IMR-90 (cell line): ENCODE measurements at regions not wholly inside any gene's neighbourhood (a gene's known extent, or its start where the extent isn't known, plus 50 kb on each side); places are given as distances from the start of the nearest gene placed in this dataset.

Experiments
- ATAC-seq: fragments of 200-7000 bp; cut with Tn5 transposase; 2 replicates; pipeline ENCODE4 v1.9.1; 2020; ENCODE audit warnings: low read depth, mild to moderate bottlenecking, moderate library complexity
- BruUV-seq: library from RNA; stranded (reverse); fragments of 400-500 nt; replicated peaks from 2 replicates; lab custom pipeline; 2021; lab: Mats Ljungman, UMichigan
- CTCF ChIA-PET: fragments of 300-600 bp; formaldehyde crosslinking; extraction: SDS; loops from one replicate; lab custom pipeline; 2021; ENCODE audit warnings: antibody characterized with exemption; lab: Yijun Ruan, JAX
- POLR2A ChIA-PET: fragments of 300-600 bp; sonication (Branson Sonifier 250); formaldehyde crosslinking; loops from one replicate; lab custom pipeline; 2022; ENCODE audit warnings: antibody characterized with exemption; ENCODE audit not compliant: unreplicated experiment; lab: Charles Lee
- DNase-seq: peaks from one replicate; pipeline ENCODE4 v3.0.0; 2013
- H2AFZ ChIP-seq: replicated peaks from 2 replicates; pipeline ENCODE3; 2013; ENCODE audit warnings: low read length, mild to moderate bottlenecking; ENCODE audit not compliant: poor library complexity
- H2AK5ac ChIP-seq: 2 replicates; pipeline ENCODE4 v1.6.1; 2013; ENCODE audit warnings: low read depth, low read length, inconsistent platforms
- H2AK9ac ChIP-seq: replicated peaks from 2 replicates; pipeline ENCODE3; 2013; ENCODE audit warnings: mild to moderate bottlenecking, low read depth, low read length, moderate library complexity; ENCODE audit not compliant: poor library complexity
- H2BK120ac ChIP-seq: 2 replicates; pipeline ENCODE4 v1.6.1; 2013; ENCODE audit warnings: low read depth, low read length, inconsistent platforms
- H2BK15ac ChIP-seq: 3 replicates; pipeline ENCODE4 v1.6.1; 2013; ENCODE audit warnings: low read depth, low read length, inconsistent platforms
- H2BK20ac ChIP-seq: 2 replicates; pipeline ENCODE4 v1.6.1; 2013; ENCODE audit warnings: low read depth, mild to moderate bottlenecking, inconsistent platforms, low read length, moderate library complexity
- H2BK5ac ChIP-seq: 2 replicates; pipeline ENCODE4 v1.6.1; 2013; ENCODE audit warnings: mild to moderate bottlenecking, low read depth, low read length, inconsistent platforms; ENCODE audit not compliant: poor library complexity, severe bottlenecking
- H3K14ac ChIP-seq: replicated peaks from 2 replicates; pipeline ENCODE4 v1.6.1; 2013; ENCODE audit warnings: low read depth, low read length, inconsistent platforms
- H3K18ac ChIP-seq: 2 replicates; pipeline ENCODE4 v1.6.1; 2013; ENCODE audit warnings: low read depth, low read length, control low read depth
- H3K23ac ChIP-seq: 2 replicates; pipeline ENCODE4 v1.6.1; 2013; ENCODE audit warnings: low read depth, low read length, inconsistent platforms
- H3K27ac ChIP-seq: 2 replicates; pipeline ENCODE4 v1.5.1; 2013; ENCODE audit warnings: mild to moderate bottlenecking, control low read depth, low read length; ENCODE audit not compliant: insufficient read depth
- H3K27me3 ChIP-seq: 2 replicates; pipeline ENCODE4 v1.6.1; 2013; ENCODE audit warnings: low read length; ENCODE audit not compliant: control insufficient read depth, insufficient read depth
- H3K36me3 ChIP-seq: 2 replicates; pipeline ENCODE4 v1.6.1; 2013; ENCODE audit warnings: low read length, mixed read lengths; ENCODE audit not compliant: control insufficient read depth, insufficient read depth
- H3K4ac ChIP-seq: 2 replicates; pipeline ENCODE4 v1.6.1; 2013; ENCODE audit warnings: low read depth, low read length, inconsistent platforms
- H3K4me1 ChIP-seq: 2 replicates; pipeline ENCODE4 v1.6.1; 2013; ENCODE audit warnings: low read length, mixed read lengths; ENCODE audit not compliant: control insufficient read depth, insufficient read depth
- H3K4me2 ChIP-seq: 2 replicates; pipeline ENCODE4 v1.6.1; 2013; ENCODE audit warnings: low read depth, mild to moderate bottlenecking, control low read depth, low read length, moderate library complexity
- H3K4me3 ChIP-seq: 2 replicates; pipeline ENCODE4 v1.5.1; 2013; ENCODE audit warnings: low read depth, mild to moderate bottlenecking, control low read depth, low read length, moderate library complexity; ENCODE audit not compliant: insufficient read depth
- H3K56ac ChIP-seq: 2 replicates; pipeline ENCODE4 v1.6.1; 2013; ENCODE audit warnings: low read length, inconsistent platforms; ENCODE audit not compliant: insufficient read depth; ENCODE audit errors: extremely low read depth
- H3K79me1 ChIP-seq, 2 experiments: 2 replicates each; pipeline ENCODE4 v1.6.1; 2013; ENCODE audit warnings: low read length in 2 of 2, inconsistent platforms in 1 of 2, low read depth in 1 of 2
- H3K9ac ChIP-seq: 2 replicates; pipeline ENCODE4 v1.6.1; 2013; ENCODE audit warnings: low read depth, low read length, control low read depth
- H3K9me1 ChIP-seq: 2 replicates; pipeline ENCODE4 v1.6.1; 2013; ENCODE audit warnings: low read length, inconsistent platforms; ENCODE audit not compliant: insufficient read depth
- H3K9me3 ChIP-seq: 2 replicates; pipeline ENCODE4 v1.6.1; 2013; ENCODE audit warnings: low read length; ENCODE audit not compliant: control insufficient read depth, insufficient read depth
- H4K20me1 ChIP-seq: 2 replicates; pipeline ENCODE4 v1.6.1; 2013; ENCODE audit warnings: low read length, inconsistent platforms; ENCODE audit not compliant: insufficient read depth
- H4K5ac ChIP-seq: 2 replicates; pipeline ENCODE4 v1.6.1; 2013; ENCODE audit warnings: mild to moderate bottlenecking, low read depth, low read length, control low read depth
- H4K8ac ChIP-seq, 2 experiments: 2 replicates each; pipeline ENCODE4 v1.6.1; 2013; ENCODE audit warnings: low read depth in 2 of 2, low read length in 2 of 2, control low read depth in 1 of 2, inconsistent platforms in 1 of 2
- H4K91ac ChIP-seq: 2 replicates; pipeline ENCODE4 v1.6.1; 2013; ENCODE audit warnings: low read depth, low read length, inconsistent platforms; ENCODE audit not compliant: insufficient read depth
- BHLHE40 ChIP-seq: fragments of 150-350 bp; IDR thresholded peaks from 2 replicates; pipeline ENCODE4 v1.6.1; 2016; ENCODE audit warnings: mild to moderate bottlenecking, low read depth, low read length
- CEBPB ChIP-seq: IDR thresholded peaks from 2 replicates; pipeline ENCODE4 v1.6.1; 2012; ENCODE audit warnings: low read depth, low read length, improper control_type of control experiment
- CHD1 ChIP-seq: IDR thresholded peaks from 2 replicates; pipeline ENCODE4 v1.6.1; 2012; ENCODE audit warnings: low read depth, low read length, improper control_type of control experiment
- ELK1 ChIP-seq: fragments of 150-350 bp; IDR thresholded peaks from 2 replicates; pipeline ENCODE4 v1.6.1; 2016; ENCODE audit warnings: low read depth, mild to moderate bottlenecking, low read length, moderate library complexity, borderline replicate concordance
- FOS ChIP-seq: fragments of 150-350 bp; IDR thresholded peaks from 2 replicates; pipeline ENCODE4 v1.6.1; 2016; ENCODE audit warnings: low read depth, low read length
- MAFK ChIP-seq: IDR thresholded peaks from 2 replicates; pipeline ENCODE4 v1.6.1; 2012; ENCODE audit warnings: low read depth, low read length, improper control_type of control experiment
- MAZ ChIP-seq: IDR thresholded peaks from 2 replicates; pipeline ENCODE4 v1.6.1; 2012; ENCODE audit warnings: low read depth, mild to moderate bottlenecking, low read length, improper control_type of control experiment, moderate library complexity, borderline replicate concordance
- MXI1 ChIP-seq: IDR thresholded peaks from 2 replicates; pipeline ENCODE4 v1.6.1; 2012; ENCODE audit warnings: low read depth, mild to moderate bottlenecking, low read length, moderate library complexity, borderline replicate concordance
- NFE2L2 ChIP-seq: fragments of 150-350 bp; IDR thresholded peaks from 2 replicates; pipeline ENCODE4 v1.6.1; 2016; ENCODE audit warnings: low read depth, mild to moderate bottlenecking, low read length
- RAD21 ChIP-seq: IDR thresholded peaks from 2 replicates; pipeline ENCODE4 v1.6.1; 2012; ENCODE audit warnings: low read length, improper control_type of control experiment
- RCOR1 ChIP-seq: IDR thresholded peaks from 2 replicates; pipeline ENCODE4 v1.6.1; 2012; ENCODE audit warnings: mild to moderate bottlenecking, low read length, improper control_type of control experiment; ENCODE audit not compliant: insufficient replicate concordance
- USF2 ChIP-seq: fragments of 150-350 bp; IDR thresholded peaks from 2 replicates; pipeline ENCODE4 v1.6.1; 2017; ENCODE audit warnings: mild to moderate bottlenecking, antibody characterized with exemption, low read length, low read depth
- WGBS, 2 experiments: methylation state at CpG; one replicate each; pipeline versions ENCODE4 v1.1.5 to v1.1.7; 2013; ENCODE audit warnings: missing lambda C conversion rate in 2 of 2; ENCODE audit not compliant: insufficient read length in 1 of 2; ENCODE audit errors: extremely low coverage in 2 of 2; 5-methylcytosine and 5-hydroxymethylcytosine counted together
- dilution Hi-C: fragments of 300-500 bp; cut with HindIII; formaldehyde crosslinking; loops from one replicate; pipeline ENCODE4 v1.14.3; 2018; ENCODE audit warnings: low sequenced_read_pairs; ENCODE audit not compliant: unreplicated experiment
- in situ Hi-C: fragments of 300-500 bp; cut with MboI; formaldehyde crosslinking; loops from 3 replicates; pipeline ENCODE4 v1.14.3; 2019; ENCODE audit warnings: low sequenced_read_pairs, inconsistent platforms, mixed read lengths
- intact Hi-C: fragments of 100-400 bp; cut with micrococcal nuclease; formaldehyde crosslinking; loops from 2 replicates; pipeline ENCODE4 v1.10.0; 2022

GRCh38 chr2:238655198-238655860 is 192.6 kb upstream of the TWIST2 start:
- Histone ChIP-seq H4K91ac (no peak overlapping the region), H3K79me1 (no peaks in the 10 kb centered on the region), H3K9me3 (no peaks in the 10 kb centered on the region; the same call in 1 of the 2 replicates), H3K4me1 (no peaks in the 10 kb centered on the region; the same call in 1 of the 2 replicates), H3K9me1 (no peaks in the 10 kb centered on the region), H3K4me2 (no peak overlapping the region), H3K4ac (no peak overlapping the region), H2AK5ac (no peak overlapping the region), H2BK15ac (no peak overlapping the region), H3K23ac (no peak overlapping the region), H4K5ac (no peak overlapping the region), H2AK9ac (peak overlapping the region; percentile 50), H3K36me3 (no peaks in the 10 kb centered on the region), H2AFZ (no peak overlapping the region), H4K20me1 (no peaks in the 10 kb centered on the region), H3K9ac (no peak overlapping the region), H3K56ac (no peak overlapping the region), H3K27ac (no peak overlapping the region), H3K27me3 (peaks cover 2% of the 10 kb centered on the region), H3K18ac (no peak overlapping the region), H4K8ac (no peak overlapping the region), H2BK20ac (no peak overlapping the region), H2BK5ac (no peak overlapping the region), H2BK120ac (no peak overlapping the region), H3K14ac (no peak overlapping the region), H3K4me3 (no peak overlapping the region)
- DNase-seq (no peak), ATAC-seq (no peak)
- in situ Hi-C loops (no loop called here), intact Hi-C loops (no loop called here), dilution Hi-C loops (no loop called here)
- ChIA-PET POLR2A (no interaction called here), CTCF (no interaction called here)
- no CpG with 5 or more reads among the region's 7 CpGs for WGBS, 2 experiments
- no peak for TF ChIP-seq CEBPB
- TF ChIP-seq NFE2L2 = no peak
- no peak for TF ChIP-seq RAD21
- no peak for TF ChIP-seq MAFK
- no peak for TF ChIP-seq ELK1
- no peak for TF ChIP-seq MXI1
- no peak for TF ChIP-seq USF2
- no peak for TF ChIP-seq RCOR1
- TF ChIP-seq BHLHE40 = no peak
- TF ChIP-seq CHD1 = no peak
- no peak for TF ChIP-seq MAZ
- no peak for TF ChIP-seq FOS
- BruUV-seq = no TSS peak
